ENCODE measurements at regions not wholly inside any gene's neighbourhood (a gene's known extent, or its start where the extent isn't known, plus 50 kb on each side); places are given as distances from the start of the nearest gene placed in this dataset.

GRCh38 chr5:38022631-38023030, 182.8 kb upstream of the GDNF start:
- H3K56ac ChIP-seq (ENCODE audit: low read length): no peak overlapping the region
- DNase-seq: no peak

GRCh38 chr5:38018016-38018415, 178.2 kb upstream of the GDNF start:
- H3K79me2 ChIP-seq (ENCODE audit: control insufficient read depth, insufficient read depth, low read length): no peaks in the 10 kb centered on the region
- H3K56ac ChIP-seq (ENCODE audit: low read length): no peak overlapping the region
- H3K9ac ChIP-seq (ENCODE audit: low read length): no peak overlapping the region
- H2AK5ac ChIP-seq (ENCODE audit: low read length): no peak overlapping the region
- H3K36me3 ChIP-seq (ENCODE audit: control insufficient read depth, insufficient read depth, low read length): no peaks in the 10 kb centered on the region
- DNase-seq: no peak
- H3K4me3 ChIP-seq (ENCODE audit: low read length): no peak overlapping the region
- H2BK120ac ChIP-seq (ENCODE audit: low read depth, low read length): no peak overlapping the region
- no peak overlapping the region for H2BK5ac ChIP-seq (ENCODE audit: low read length)
- no peak overlapping the region for H4K8ac ChIP-seq (ENCODE audit: low read depth, low read length)
- no peak overlapping the region for H3K18ac ChIP-seq (ENCODE audit: low read length)
- H3K23ac ChIP-seq (ENCODE audit: low read length): no peak overlapping the region
- no peak overlapping the region for H3K4me2 ChIP-seq (ENCODE audit: low read length)
- WGBS (ENCODE audit: extremely low coverage, insufficient coverage, low lambda C conversion rate): no CpG with 5 or more reads among the region's 6 CpGs
- no peaks in the 10 kb centered on the region for H3K4me1 ChIP-seq (ENCODE audit: control insufficient read depth, low read depth, low read length)
- H4K5ac ChIP-seq (ENCODE audit: low read length): no peak overlapping the region
- H3K79me1 ChIP-seq (ENCODE audit: low read length): no peaks in the 10 kb centered on the region
- no peak overlapping the region for H3K4ac ChIP-seq (ENCODE audit: low read depth, low read length)
- H3K27ac ChIP-seq (ENCODE audit: low read depth, low read length): no peak overlapping the region
- H3K27me3 ChIP-seq (ENCODE audit: insufficient read depth, low read length, poor library complexity): no peaks in the 10 kb centered on the region
- no peak overlapping the region for H2BK15ac ChIP-seq (replicated peaks; ENCODE audit: low read depth)

More at GRCh38 chr5:38022631-38023030, 182.8 kb upstream of the GDNF start:
- Histone ChIP-seq H3K79me1 (ENCODE audit: low read length) (no peaks in the 10 kb centered on the region), H3K79me2 (ENCODE audit: control insufficient read depth, insufficient read depth, low read length) (no peaks in the 10 kb centered on the region), H2BK120ac (ENCODE audit: low read depth, low read length) (no peak overlapping the region), H3K18ac (ENCODE audit: low read length) (no peak overlapping the region), H2AK5ac (ENCODE audit: low read length) (no peak overlapping the region), H3K27me3 (ENCODE audit: insufficient read depth, low read length, poor library complexity) (no peaks in the 10 kb centered on the region), H3K23ac (ENCODE audit: low read length) (no peak overlapping the region), H3K9ac (ENCODE audit: low read length) (no peak overlapping the region), H3K4me1 (ENCODE audit: control insufficient read depth, low read depth, low read length) (no peaks in the 10 kb centered on the region), H3K4me2 (ENCODE audit: low read length) (no peak overlapping the region), H3K36me3 (ENCODE audit: control insufficient read depth, insufficient read depth, low read length) (no peaks in the 10 kb centered on the region), H2BK15ac (replicated peaks; ENCODE audit: low read depth) (no peak overlapping the region), H4K8ac (ENCODE audit: low read depth, low read length) (no peak overlapping the region), H3K4ac (ENCODE audit: low read depth, low read length) (no peak overlapping the region), H3K4me3 (ENCODE audit: low read length) (no peak overlapping the region), H2BK5ac (ENCODE audit: low read length) (no peak overlapping the region), H3K27ac (ENCODE audit: low read depth, low read length) (no peak overlapping the region), H4K5ac (ENCODE audit: low read length) (no peak overlapping the region)
- WGBS (ENCODE audit: extremely low coverage, insufficient coverage, low lambda C conversion rate): no CpG with 5 or more reads among the region's 4 CpGs

GRCh38 chr5:38013107-38013506, 173.3 kb upstream of the GDNF start:
- H3K27me3 ChIP-seq (ENCODE audit: insufficient read depth, low read length, poor library complexity): no peaks in the 10 kb centered on the region
- H2BK5ac ChIP-seq (ENCODE audit: low read length): no peak overlapping the region
- no peak overlapping the region for H3K4ac ChIP-seq (ENCODE audit: low read depth, low read length)
- no CpG with 5 or more reads among the region's 3 CpGs for WGBS (ENCODE audit: extremely low coverage, insufficient coverage, low lambda C conversion rate)
- no peak overlapping the region for H3K23ac ChIP-seq (ENCODE audit: low read length)
- no peaks in the 10 kb centered on the region for H3K79me1 ChIP-seq (ENCODE audit: low read length)
- no peaks in the 10 kb centered on the region for H3K36me3 ChIP-seq (ENCODE audit: control insufficient read depth, insufficient read depth, low read length)
- H3K9ac ChIP-seq (ENCODE audit: low read length): no peak overlapping the region
- no peak for DNase-seq
- no peak overlapping the region for H2BK120ac ChIP-seq (ENCODE audit: low read depth, low read length)
- H2BK15ac ChIP-seq (replicated peaks; ENCODE audit: low read depth): no peak overlapping the region
- no peaks in the 10 kb centered on the region for H3K4me1 ChIP-seq (ENCODE audit: control insufficient read depth, low read depth, low read length)
- H3K4me2 ChIP-seq (ENCODE audit: low read length): no peak overlapping the region
- H4K8ac ChIP-seq (ENCODE audit: low read depth, low read length): no peak overlapping the region
- no peak overlapping the region for H3K4me3 ChIP-seq (ENCODE audit: low read length)
- no peak overlapping the region for H3K18ac ChIP-seq (ENCODE audit: low read length)
- no peak overlapping the region for H4K5ac ChIP-seq (ENCODE audit: low read length)
- no peak overlapping the region for H3K56ac ChIP-seq (ENCODE audit: low read length)
- no peak overlapping the region for H3K27ac ChIP-seq (ENCODE audit: low read depth, low read length)
- no peaks in the 10 kb centered on the region for H3K79me2 ChIP-seq (ENCODE audit: control insufficient read depth, insufficient read depth, low read length)
- H2AK5ac ChIP-seq (ENCODE audit: low read length): no peak overlapping the region

- Histone ChIP-seq H2BK120ac (ENCODE audit: low read depth, low read length) (no peak overlapping the region), H2AK5ac (ENCODE audit: low read length) (no peak overlapping the region), H4K8ac (ENCODE audit: low read depth, low read length) (no peak overlapping the region), H3K79me1 (ENCODE audit: low read length) (no peaks in the 10 kb centered on the region), H3K4me2 (ENCODE audit: low read length) (no peak overlapping the region), H3K23ac (ENCODE audit: low read length) (no peak overlapping the region), H3K27me3 (ENCODE audit: insufficient read depth, low read length, poor library complexity) (no peaks in the 10 kb centered on the region), H3K27ac (ENCODE audit: low read depth, low read length) (no peak overlapping the region), H3K79me2 (ENCODE audit: control insufficient read depth, insufficient read depth, low read length) (no peaks in the 10 kb centered on the region), H3K4me1 (ENCODE audit: control insufficient read depth, low read depth, low read length) (no peaks in the 10 kb centered on the region), H2BK5ac (ENCODE audit: low read length) (no peak overlapping the region), H3K36me3 (ENCODE audit: control insufficient read depth, insufficient read depth, low read length) (no peaks in the 10 kb centered on the region), H4K5ac (ENCODE audit: low read length) (no peak overlapping the region), H3K18ac (ENCODE audit: low read length) (no peak overlapping the region), H3K9ac (ENCODE audit: low read length) (no peak overlapping the region), H3K56ac (ENCODE audit: low read length) (no peak overlapping the region), H3K4me3 (ENCODE audit: low read length) (no peak overlapping the region), H3K4ac (ENCODE audit: low read depth, low read length) (no peak overlapping the region), H2BK15ac (replicated peaks; ENCODE audit: low read depth) (no peak overlapping the region)
- no peak for DNase-seq
- no CpG with 5 or more reads among the region's 3 CpGs for WGBS (ENCODE audit: extremely low coverage, insufficient coverage, low lambda C conversion rate)
Observed at GRCh38 chr5:38011668-38012188, 171.9 kb upstream of the GDNF start.

- Histone ChIP-seq H4K5ac (ENCODE audit: low read length) (no peak overlapping the region), H3K36me3 (ENCODE audit: control insufficient read depth, insufficient read depth, low read length) (no peaks in the 10 kb centered on the region), H3K79me1 (ENCODE audit: low read length) (no peaks in the 10 kb centered on the region), H3K4me2 (ENCODE audit: low read length) (no peak overlapping the region), H2BK120ac (ENCODE audit: low read depth, low read length) (no peak overlapping the region), H2AK5ac (ENCODE audit: low read length) (no peak overlapping the region), H3K23ac (ENCODE audit: low read length) (no peak overlapping the region), H2BK15ac (replicated peaks; ENCODE audit: low read depth) (no peak overlapping the region), H3K4ac (ENCODE audit: low read depth, low read length) (no peak overlapping the region), H3K4me3 (ENCODE audit: low read length) (no peak overlapping the region), H3K27me3 (ENCODE audit: insufficient read depth, low read length, poor library complexity) (no peaks in the 10 kb centered on the region), H3K4me1 (ENCODE audit: control insufficient read depth, low read depth, low read length) (no peaks in the 10 kb centered on the region), H4K8ac (ENCODE audit: low read depth, low read length) (no peak overlapping the region), H3K79me2 (ENCODE audit: control insufficient read depth, insufficient read depth, low read length) (no peaks in the 10 kb centered on the region), H3K56ac (ENCODE audit: low read length) (no peak overlapping the region), H3K18ac (ENCODE audit: low read length) (no peak overlapping the region), H3K9ac (ENCODE audit: low read length) (no peak overlapping the region), H2BK5ac (ENCODE audit: low read length) (no peak overlapping the region), H3K27ac (ENCODE audit: low read depth, low read length) (no peak overlapping the region)
- no CpG with 5 or more reads among the region's 2 CpGs for WGBS (ENCODE audit: extremely low coverage, insufficient coverage, low lambda C conversion rate)
- no peak for DNase-seq
Observed at GRCh38 chr5:38009749-38010358, 170.0 kb upstream of the GDNF start.

GRCh38 chr5:38008198-38008597, 168.4 kb upstream of the GDNF start:
- no peak overlapping the region for H3K18ac ChIP-seq (ENCODE audit: low read length)
- no peaks in the 10 kb centered on the region for H3K36me3 ChIP-seq (ENCODE audit: control insufficient read depth, insufficient read depth, low read length)
- H2BK120ac ChIP-seq (ENCODE audit: low read depth, low read length): no peak overlapping the region
- H3K4ac ChIP-seq (ENCODE audit: low read depth, low read length): no peak overlapping the region
- no peaks in the 10 kb centered on the region for H3K27me3 ChIP-seq (ENCODE audit: insufficient read depth, low read length, poor library complexity)
- no peaks in the 10 kb centered on the region for H3K79me1 ChIP-seq (ENCODE audit: low read length)
- no peak overlapping the region for H3K4me2 ChIP-seq (ENCODE audit: low read length)
- no peaks in the 10 kb centered on the region for H3K79me2 ChIP-seq (ENCODE audit: control insufficient read depth, insufficient read depth, low read length)
- no CpG with 5 or more reads among the region's 1 CpG for WGBS (ENCODE audit: extremely low coverage, insufficient coverage, low lambda C conversion rate)
- DNase-seq: no peak
- no peak overlapping the region for H2BK15ac ChIP-seq (replicated peaks; ENCODE audit: low read depth)
- H2AK5ac ChIP-seq (ENCODE audit: low read length): no peak overlapping the region
- H2BK5ac ChIP-seq (ENCODE audit: low read length): no peak overlapping the region
- no peak overlapping the region for H4K8ac ChIP-seq (ENCODE audit: low read depth, low read length)
- no peak overlapping the region for H4K5ac ChIP-seq (ENCODE audit: low read length)
- no peak overlapping the region for H3K27ac ChIP-seq (ENCODE audit: low read depth, low read length)
- H3K9ac ChIP-seq (ENCODE audit: low read length): no peak overlapping the region
- H3K56ac ChIP-seq (ENCODE audit: low read length): no peak overlapping the region
- H3K4me3 ChIP-seq (ENCODE audit: low read length): no peak overlapping the region
- H3K4me1 ChIP-seq (ENCODE audit: control insufficient read depth, low read depth, low read length): no peaks in the 10 kb centered on the region
- H3K23ac ChIP-seq (ENCODE audit: low read length): no peak overlapping the region

Measured in mesendoderm (in vitro differentiated cells).